Activated CD4-positive, alpha-beta T cell treated with anti-CD3 and anti-CD28 coated beads for 36 hours (primary cell): ENCODE measurements at regions not wholly inside any gene's neighbourhood (a gene's known extent, or its start where the extent isn't known, plus 50 kb on each side); places are given as distances from the start of the nearest gene placed in this dataset.

Experiments used
- ATAC-seq: fragments of 200-7000 bp; cut with Tn5 transposase; one replicate; pipeline ENCODE4 v1.10.0; 2021; ENCODE audit warnings: mild to moderate bottlenecking, moderate library complexity
- CTCF ChIA-PET: fragments of 350-600 bp; sonication (Branson Sonifier 250); formaldehyde crosslinking; loops from one replicate; lab custom pipeline; 2021; ENCODE audit warnings: antibody characterized with exemption; lab: Charles Lee
- POLR2A ChIA-PET: fragments of 350-600 bp; sonication (Branson Sonifier 250); formaldehyde crosslinking; loops from one replicate; lab custom pipeline; 2021; ENCODE audit warnings: antibody characterized with exemption, inconsistent platforms; lab: Charles Lee
- DNase-seq: peaks from one replicate; pipeline ENCODE4 v3.0.0-alpha.2; 2020
- H3K27ac Mint-ChIP-seq: one replicate; pipeline ENCODE4 v1.8.0; 2021; ENCODE audit warnings: mixed read lengths
- H3K27me3 Mint-ChIP-seq: one replicate; pipeline ENCODE4 v1.8.0; 2021; ENCODE audit warnings: mixed read lengths
- H3K36me3 Mint-ChIP-seq: one replicate; pipeline ENCODE4 v1.8.0; 2021; ENCODE audit warnings: low read depth, mixed read lengths
- H3K4me1 Mint-ChIP-seq: one replicate; pipeline ENCODE4 v1.8.0; 2021; ENCODE audit warnings: mixed read lengths
- H3K4me3 Mint-ChIP-seq: one replicate; pipeline ENCODE4 v1.8.0; 2021; ENCODE audit warnings: mild to moderate bottlenecking, moderate library complexity, mixed read lengths
- H3K9me3 Mint-ChIP-seq: one replicate; pipeline ENCODE4 v1.8.0; 2021; ENCODE audit warnings: low read depth, mixed read lengths
- intact Hi-C, 2 experiments: fragments of 100-400 bp; cut with DNase I in 1 of 2; cut with micrococcal nuclease in 1 of 2; formaldehyde crosslinking; loops; one replicate each; pipeline versions ENCODE4 v1.14.2 to v1.15.1; 2022 to 2024; cut with DNase I, micrococcal nuclease

- no peaks in the 10 kb centered on the region for H3K36me3 Mint-ChIP-seq
- H3K4me3 Mint-ChIP-seq, result no peak overlapping the region
- CTCF ChIA-PET, result interaction anchor here (1.6 kb wide), 1 partner anchor 18 kb away, joined by 5 read pairs; no protein-coding TSS in a partner anchor
- ATAC-seq (no peak), DNase-seq (no peak)
- H3K27ac Mint-ChIP-seq, result no peak overlapping the region
- intact Hi-C loops, result loop anchor here in 1 of 2 experiments (10.0 kb wide), 1 partner anchor 286 kb away; the partner anchor contains the start of gene PRDM1
- POLR2A ChIA-PET, result no interaction called here
- peaks cover 2% of the 10 kb centered on the region for H3K27me3 Mint-ChIP-seq
- H3K4me1 Mint-ChIP-seq, result peaks cover 20% of the 10 kb centered on the region
- H3K9me3 Mint-ChIP-seq, result no peaks in the 10 kb centered on the region
Measured at GRCh38 chr6:105799056-105799455, 287.1 kb upstream of the PRDM1 start.

- DNase-seq (no peak), ATAC-seq (no peak)
- Mint-ChIP-seq H3K4me3 (no peak overlapping the region), H3K36me3 (no peaks in the 10 kb centered on the region), H3K9me3 (no peaks in the 10 kb centered on the region), H3K27ac (no peak overlapping the region), H3K27me3 (peaks cover 2% of the 10 kb centered on the region), H3K4me1 (peaks cover 29% of the 10 kb centered on the region)
- ChIA-PET CTCF (interaction anchor here (1.6 kb wide), 1 partner anchor 17 kb away, joined by 5 read pairs; no protein-coding TSS in a partner anchor), POLR2A (no interaction called here)
- intact Hi-C loops, result loop anchor here in 1 of 2 experiments (10.0 kb wide), 1 partner anchor 287 kb away; the partner anchor contains the start of gene PRDM1
Measured at GRCh38 chr6:105797983-105798453, 288.1 kb upstream of the PRDM1 start.

GRCh38 chr6:105797286-105797979, 288.7 kb upstream of the PRDM1 start:
- POLR2A ChIA-PET, result no interaction called here
- no peaks in the 10 kb centered on the region for H3K9me3 Mint-ChIP-seq
- no peaks in the 10 kb centered on the region for H3K36me3 Mint-ChIP-seq
- DNase-seq (no peak), ATAC-seq (no peak)
- H3K27ac Mint-ChIP-seq, result no peak overlapping the region
- no peak overlapping the region for H3K4me3 Mint-ChIP-seq
- intact Hi-C loops, result loop anchor here in 1 of 2 experiments (10.0 kb wide), 1 partner anchor 287 kb away; the partner anchor contains the start of gene PRDM1
- peaks cover 2% of the 10 kb centered on the region for H3K27me3 Mint-ChIP-seq
- CTCF ChIA-PET, result interaction anchor here (1.6 kb wide), 1 partner anchor 17 kb away, joined by 5 read pairs; no protein-coding TSS in a partner anchor
- peaks cover 33% of the 10 kb centered on the region for H3K4me1 Mint-ChIP-seq

GRCh38 chr6:105795913-105796517, 290.1 kb upstream of the PRDM1 start:
- intact Hi-C loops, result loop anchor here in 1 of 2 experiments (10.0 kb wide), 1 partner anchor 289 kb away; the partner anchor contains the start of gene PRDM1
- Mint-ChIP-seq H3K27ac (peak overlapping the region; percentile 17), H3K4me1 (peaks cover 45% of the 10 kb centered on the region)

DNA sequence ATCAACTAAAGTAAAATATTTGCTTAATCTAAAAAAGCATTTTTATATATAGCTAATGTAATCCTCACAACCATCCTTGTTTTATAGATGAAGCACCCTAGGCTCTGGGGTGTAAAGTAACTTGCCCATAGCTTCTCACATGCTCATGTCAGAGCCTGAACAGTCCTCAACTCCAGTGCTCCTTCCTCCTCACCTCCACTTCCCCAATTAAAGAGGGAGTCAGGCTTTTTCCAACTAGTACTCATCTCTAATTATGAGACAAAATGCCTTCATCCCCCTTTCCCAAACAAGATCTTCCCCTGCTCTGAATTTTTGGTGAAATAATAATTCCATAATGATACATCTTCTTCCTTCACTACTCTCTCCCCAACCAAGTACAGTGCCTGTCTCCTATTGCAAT, 290.8 kb upstream of the PRDM1 start:
- ChIA-PET POLR2A (no interaction called here), CTCF (interaction anchor here (1.4 kb wide), 1 partner anchor 13 kb away, joined by 4 read pairs; no protein-coding TSS in a partner anchor)
- Mint-ChIP-seq H3K27ac (peak overlapping the region; percentile 17), H3K9me3 (no peaks in the 10 kb centered on the region), H3K4me3 (no peak overlapping the region), H3K4me1 (peaks cover 47% of the 10 kb centered on the region), H3K36me3 (no peaks in the 10 kb centered on the region), H3K27me3 (no peaks in the 10 kb centered on the region)
- ATAC-seq (no peak), DNase-seq (no peak)
- intact Hi-C loops, result loop anchor here in 1 of 2 experiments (10.0 kb wide), 1 partner anchor 289 kb away; the partner anchor contains the start of gene PRDM1

More at GRCh38 chr6:105795913-105796517, 290.1 kb upstream of the PRDM1 start:
- ChIA-PET POLR2A (no interaction called here), CTCF (interaction anchor here (1.4 kb wide), 1 partner anchor 14 kb away, joined by 4 read pairs; no protein-coding TSS in a partner anchor)
- Mint-ChIP-seq H3K9me3 (no peaks in the 10 kb centered on the region), H3K36me3 (no peaks in the 10 kb centered on the region), H3K27me3 (peaks cover 2% of the 10 kb centered on the region), H3K4me3 (no peak overlapping the region)
- no peak for DNase-seq
- peak; percentile 71 for ATAC-seq

- peaks cover 47% of the 10 kb centered on the region for H3K4me1 Mint-ChIP-seq
- POLR2A ChIA-PET, result no interaction called here
- H3K27ac Mint-ChIP-seq, result no peak overlapping the region
- ATAC-seq, result peak; percentile 32
- no peak for DNase-seq
- no peaks in the 10 kb centered on the region for H3K27me3 Mint-ChIP-seq
- no peaks in the 10 kb centered on the region for H3K36me3 Mint-ChIP-seq
- H3K9me3 Mint-ChIP-seq, result no peaks in the 10 kb centered on the region
- intact Hi-C loops, result loop anchor here (5.0 to 10.0 kb wide), 2 partner anchors 290 to 302 kb away; partner anchors contain the start of gene PRDM1 (in 1 of the 2)
- CTCF ChIA-PET, result interaction anchor here (1.4 kb wide), 1 partner anchor 13 kb away, joined by 4 read pairs; no protein-coding TSS in a partner anchor
- no peak overlapping the region for H3K4me3 Mint-ChIP-seq
Measured at GRCh38 chr6:105794870-105795269, 291.3 kb upstream of the PRDM1 start.

- H3K27ac Mint-ChIP-seq, result peak overlapping the region; percentile 42
- DNase-seq (no peak), ATAC-seq (no peak)
- no peak overlapping the region for H3K4me3 Mint-ChIP-seq
- peaks cover 47% of the 10 kb centered on the region for H3K4me1 Mint-ChIP-seq
- peaks cover 2% of the 10 kb centered on the region for H3K27me3 Mint-ChIP-seq
- H3K36me3 Mint-ChIP-seq, result no peaks in the 10 kb centered on the region
- POLR2A ChIA-PET, result no interaction called here
- CTCF ChIA-PET, result interaction anchor here (0.6 to 1.4 kb wide), 2 partner anchors 12 to 20 kb away, joined by 3 to 4 read pairs; no protein-coding TSS in a partner anchor
- intact Hi-C loops, result loop anchor here (5.0 to 10.0 kb wide), 2 partner anchors 291 to 303 kb away; partner anchors contain the start of gene PRDM1 (in 1 of the 2)
- H3K9me3 Mint-ChIP-seq, result no peaks in the 10 kb centered on the region
Measured at GRCh38 chr6:105794239-105794638, 291.9 kb upstream of the PRDM1 start.

- Mint-ChIP-seq H3K27me3 (peaks cover 2% of the 10 kb centered on the region), H3K4me3 (no peak overlapping the region), H3K27ac (no peak overlapping the region), H3K36me3 (no peaks in the 10 kb centered on the region), H3K9me3 (no peaks in the 10 kb centered on the region), H3K4me1 (peaks cover 47% of the 10 kb centered on the region)
- intact Hi-C loops, result loop anchor here (5.0 to 10.0 kb wide), 2 partner anchors 292 to 304 kb away; partner anchors contain the start of gene PRDM1 (in 1 of the 2)
- ChIA-PET POLR2A (no interaction called here), CTCF (no interaction called here)
- ATAC-seq (peak; percentile 37), DNase-seq (no peak)
Measured at GRCh38 chr6:105793130-105793529, 293.0 kb upstream of the PRDM1 start.

DNA sequence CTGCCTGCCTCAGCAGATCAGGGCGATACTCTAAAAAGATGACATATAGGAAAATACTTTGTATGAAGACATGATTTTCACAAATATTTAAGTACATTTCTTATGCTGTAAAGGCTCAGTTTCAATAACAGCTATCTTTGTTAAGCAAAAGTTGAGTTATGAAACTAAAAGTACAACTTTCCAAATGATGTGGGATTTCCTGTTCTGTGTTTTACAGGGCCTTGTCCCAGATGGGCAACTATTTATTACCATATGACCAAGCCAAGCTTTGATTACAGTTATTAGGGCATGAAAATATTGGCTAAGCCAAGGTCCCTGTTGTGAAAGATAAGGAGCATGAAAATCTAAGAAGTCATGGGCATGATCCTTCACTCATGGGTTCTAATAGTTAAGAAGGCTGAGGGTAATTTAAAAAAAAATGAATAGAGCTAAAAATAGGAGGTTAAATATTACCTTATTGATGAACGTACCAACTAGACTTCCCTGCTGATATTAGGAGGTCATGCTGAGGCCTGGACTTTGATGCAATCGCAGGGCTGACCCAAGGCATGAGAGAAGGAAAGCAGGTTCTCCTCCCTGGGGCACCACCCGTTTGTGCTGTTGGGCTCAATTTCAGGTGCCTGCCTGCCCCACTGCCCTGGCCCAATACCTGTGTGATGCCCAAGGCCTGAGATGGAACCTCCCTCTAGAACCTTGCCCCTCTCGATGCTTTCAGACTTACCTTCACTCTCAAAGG, 294.4 kb upstream of the PRDM1 start:
- Mint-ChIP-seq H3K36me3 (no peaks in the 10 kb centered on the region), H3K27ac (no peak overlapping the region), H3K27me3 (peaks cover 2% of the 10 kb centered on the region), H3K9me3 (no peaks in the 10 kb centered on the region), H3K4me1 (peaks cover 55% of the 10 kb centered on the region), H3K4me3 (no peak overlapping the region)
- intact Hi-C loops, result loop anchor here (5.0 to 10.0 kb wide), 2 partner anchors 293 to 306 kb away; partner anchors contain the start of gene PRDM1 (in 1 of the 2)
- ATAC-seq (no peak), DNase-seq (no peak)
- POLR2A ChIA-PET, result interaction anchor here (0.6 kb wide), 1 partner anchor 188 kb away, joined by 3 read pairs; no protein-coding TSS in a partner anchor
- CTCF ChIA-PET, result interaction anchor here (1.6 kb wide), 1 partner anchor 360 kb away, joined by 6 read pairs; no protein-coding TSS in a partner anchor

DNA sequence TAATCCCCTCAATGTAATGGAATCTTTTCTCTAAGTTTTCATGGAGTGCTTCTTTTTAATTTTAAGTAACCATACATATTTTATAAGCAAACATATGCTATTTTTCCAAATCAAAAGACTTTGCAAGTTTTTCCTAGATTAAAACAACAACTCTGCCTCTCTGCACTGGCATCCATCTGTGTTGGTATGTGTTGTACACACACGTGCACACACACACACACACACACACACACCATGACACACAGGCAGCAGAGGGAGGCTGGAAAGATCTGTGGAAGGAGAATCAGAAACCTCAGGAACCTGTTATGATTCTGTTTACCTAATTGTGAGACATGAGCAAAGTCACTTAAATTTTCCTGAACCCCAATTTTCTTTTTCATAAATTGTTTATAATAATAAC, 295.0 kb upstream of the PRDM1 start:
- DNase-seq (no peak), ATAC-seq (no peak)
- peaks cover 2% of the 10 kb centered on the region for H3K27me3 Mint-ChIP-seq
- no peak overlapping the region for H3K27ac Mint-ChIP-seq
- POLR2A ChIA-PET, result no interaction called here
- no peaks in the 10 kb centered on the region for H3K9me3 Mint-ChIP-seq
- intact Hi-C loops, result loop anchor here (5.0 to 10.0 kb wide), 2 partner anchors 294 to 306 kb away; partner anchors contain the start of gene PRDM1 (in 1 of the 2)
- H3K4me3 Mint-ChIP-seq, result no peak overlapping the region
- H3K36me3 Mint-ChIP-seq, result no peaks in the 10 kb centered on the region
- CTCF ChIA-PET, result interaction anchor here (1.6 kb wide), 1 partner anchor 359 kb away, joined by 6 read pairs; no protein-coding TSS in a partner anchor
- H3K4me1 Mint-ChIP-seq, result peaks cover 55% of the 10 kb centered on the region
